ENCODE measurements at regions not wholly inside any gene's neighbourhood (a gene's known extent, or its start where the extent isn't known, plus 50 kb on each side); places are given as distances from the start of the nearest gene placed in this dataset.

- no peak for DNase-seq
- Histone ChIP-seq H3K36me3 (no peaks in the 10 kb centered on the region), H3K4me3 (no peak overlapping the region), H3K27me3 (0 out of 2 replicates have a peak, but pooled peaks cover 2% of the 10 kb centered on the region), H3K9me3 (peaks cover 6% of the 10 kb centered on the region)
Observed at GRCh38 chr10:111131168-111131799, 54.5 kb downstream of the ADRA2A start.

DNA sequence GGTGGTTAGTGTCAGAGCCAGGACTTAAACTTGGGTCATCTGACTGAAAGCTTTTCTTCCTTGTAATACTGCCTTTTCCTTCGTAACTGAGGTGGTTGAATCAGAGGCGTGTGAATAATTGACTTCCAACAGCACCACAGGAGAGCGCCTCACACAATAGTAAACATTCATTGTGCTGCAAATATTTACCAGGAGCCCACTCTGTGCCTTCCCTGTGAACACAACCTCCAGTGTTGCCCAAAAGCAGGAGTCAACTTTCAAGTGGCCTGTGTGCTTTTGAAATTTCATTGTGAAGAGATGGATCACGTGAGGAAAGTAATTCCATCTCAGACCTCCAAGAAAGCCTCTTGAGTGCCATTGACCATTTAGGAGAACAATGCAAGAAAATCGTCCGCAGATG lies 60.2 kb downstream of the ADRA2A start:
- H3K9me3 ChIP-seq, result peaks cover 6% of the 10 kb centered on the region
- H3K27me3 ChIP-seq, result 0 out of 2 replicates have a peak, but pooled peaks cover 2% of the 10 kb centered on the region
- no peak for DNase-seq
- no peak overlapping the region for H3K4me3 ChIP-seq
- no peaks in the 10 kb centered on the region for H3K36me3 ChIP-seq

DNA sequence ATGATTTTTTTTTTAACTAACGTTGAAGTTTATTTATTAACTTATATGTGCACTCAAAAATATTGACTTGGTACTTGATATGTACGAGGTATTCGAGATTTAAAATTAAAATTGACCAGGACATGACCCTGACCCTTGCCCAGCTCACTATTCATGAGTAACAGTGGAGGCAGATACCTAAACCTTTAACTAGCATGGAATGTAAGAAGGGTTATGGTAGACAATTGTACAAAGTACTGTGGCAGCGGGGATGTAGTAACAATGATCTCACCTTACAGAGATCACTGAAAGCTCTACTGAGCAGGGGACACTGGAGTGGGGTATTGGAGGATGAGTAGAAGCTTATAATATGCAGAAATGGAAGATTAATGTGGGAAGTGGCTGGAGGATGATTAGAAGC lies 60.8 kb downstream of the ADRA2A start:
- peaks cover 6% of the 10 kb centered on the region for H3K9me3 ChIP-seq
- H3K27me3 ChIP-seq, result 0 out of 2 replicates have a peak, but pooled peaks cover 2% of the 10 kb centered on the region
- DNase-seq, result no peak

DNA sequence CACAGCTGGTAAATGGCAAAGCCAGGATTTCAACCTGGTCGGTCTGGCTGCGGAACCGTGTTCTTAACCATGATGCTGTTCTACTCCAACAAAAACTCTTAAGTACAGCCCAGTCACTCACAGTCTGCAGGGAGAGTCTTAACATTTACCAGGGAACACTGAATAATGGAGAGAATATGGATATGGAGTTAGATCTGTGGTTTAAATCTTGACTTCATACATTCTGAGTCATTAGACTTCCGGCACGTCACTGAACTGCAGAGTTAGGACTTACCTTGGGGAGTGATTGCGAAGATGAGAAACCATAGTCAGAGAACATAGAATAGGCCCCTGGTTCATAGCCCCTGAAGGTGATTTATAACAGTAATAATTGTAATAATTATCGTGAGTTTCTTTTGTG lies 61.7 kb downstream of the ADRA2A start:
- Histone ChIP-seq H3K4me3 (no peak overlapping the region), H3K36me3 (no peaks in the 10 kb centered on the region), H3K27me3 (no peaks in the 10 kb centered on the region), H3K9me3 (peaks cover 6% of the 10 kb centered on the region)
- no peak for DNase-seq

More for the DNA sequence above, 60.8 kb downstream of the ADRA2A start:
- H3K36me3 ChIP-seq, result no peaks in the 10 kb centered on the region
- no peak overlapping the region for H3K4me3 ChIP-seq

DNA sequence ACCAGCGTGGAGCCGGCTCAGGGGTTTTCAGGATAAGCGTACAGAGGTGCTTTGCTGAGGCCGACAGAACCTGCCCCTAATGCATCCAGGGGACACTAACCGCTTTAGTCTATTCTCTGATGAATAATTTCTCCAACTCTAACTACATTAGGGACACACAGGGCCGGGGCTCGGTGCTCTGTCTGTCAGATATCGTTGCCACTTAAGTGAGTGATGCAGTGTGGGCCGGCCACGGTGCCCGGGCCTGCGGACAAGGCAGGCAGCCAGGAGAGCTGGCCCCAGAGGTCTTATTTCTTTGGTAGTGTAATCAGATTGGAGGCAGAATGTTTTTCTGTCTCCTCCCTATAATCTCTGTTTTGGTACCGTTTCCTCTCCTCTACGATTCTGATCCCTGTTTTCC lies 62.7 kb downstream of the ADRA2A start:
- Histone ChIP-seq H3K4me3 (no peak overlapping the region), H3K36me3 (no peaks in the 10 kb centered on the region), H3K9me3 (peaks cover 6% of the 10 kb centered on the region), H3K27me3 (no peaks in the 10 kb centered on the region)
- no peak for DNase-seq

DNA sequence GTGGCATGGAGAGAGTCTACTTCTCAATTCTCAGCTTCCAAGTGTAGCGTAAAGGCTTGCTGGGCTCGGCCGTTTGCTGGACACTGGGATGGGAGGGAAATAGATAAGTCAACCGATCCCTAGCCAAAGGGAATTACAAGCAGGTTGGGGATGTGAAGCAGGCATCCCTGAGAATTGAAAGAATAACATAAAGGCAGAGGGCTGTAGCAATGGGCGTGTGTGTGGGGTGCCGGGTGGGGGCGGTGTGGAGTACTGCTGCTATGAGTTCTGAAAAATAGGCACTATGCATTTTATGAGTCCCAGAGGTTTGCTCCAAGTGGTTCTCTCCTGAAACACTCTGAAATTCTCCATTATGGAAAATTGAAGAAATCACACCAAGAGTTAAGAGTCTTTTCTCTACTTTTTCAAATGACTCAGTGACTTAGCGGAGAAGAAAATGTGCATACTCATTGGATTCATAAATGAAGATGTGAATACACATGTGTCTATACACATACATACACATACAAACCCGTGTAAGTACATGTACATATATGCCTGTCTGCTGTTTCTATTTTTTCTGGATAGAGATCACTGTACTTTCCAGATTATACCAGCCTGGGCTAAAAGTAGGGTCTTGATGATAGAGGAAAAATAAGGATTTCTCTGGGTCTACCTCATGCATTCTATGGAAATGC lies 65.4 kb downstream of the ADRA2A start:
- no peaks in the 10 kb centered on the region for H3K9me3 ChIP-seq
- no peaks in the 10 kb centered on the region for H3K36me3 ChIP-seq
- DNase-seq, result no peak
- no peaks in the 10 kb centered on the region for H3K27me3 ChIP-seq
- no peak overlapping the region for H3K4me3 ChIP-seq

DNA sequence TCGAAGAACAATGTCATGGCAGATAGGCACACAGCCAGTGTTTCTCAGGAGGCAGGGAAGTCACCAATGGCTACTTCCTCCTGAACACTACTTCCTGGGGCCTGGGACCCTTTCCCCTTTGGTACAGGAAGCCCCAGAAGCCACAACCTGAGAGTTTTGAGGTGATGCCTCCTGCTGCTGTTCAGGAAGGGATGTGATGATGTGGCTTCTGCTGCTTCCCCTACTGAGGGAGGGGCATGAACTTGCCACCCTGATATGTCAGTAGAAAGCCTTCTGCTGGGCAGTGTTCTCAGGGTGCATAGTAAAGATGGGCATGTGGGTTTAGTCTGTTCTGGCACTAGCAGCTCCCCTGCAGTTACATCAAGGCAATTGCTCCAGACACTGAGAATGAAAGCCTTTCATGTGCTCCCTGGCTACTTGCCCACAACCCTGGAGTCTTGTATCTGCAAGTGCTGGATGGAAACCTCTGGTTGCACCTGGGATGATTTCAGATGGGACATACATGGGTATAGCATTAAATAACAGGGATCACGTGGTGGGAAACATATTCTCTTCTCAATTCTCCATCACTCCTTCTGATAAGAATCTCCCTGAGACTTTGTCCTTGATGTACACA lies 69.3 kb downstream of the ADRA2A start:
- no peaks in the 10 kb centered on the region for H3K9me3 ChIP-seq
- DNase-seq, result no peak
- H3K4me3 ChIP-seq, result no peak overlapping the region
- H3K36me3 ChIP-seq, result no peaks in the 10 kb centered on the region
- H3K27me3 ChIP-seq, result no peaks in the 10 kb centered on the region

DNA sequence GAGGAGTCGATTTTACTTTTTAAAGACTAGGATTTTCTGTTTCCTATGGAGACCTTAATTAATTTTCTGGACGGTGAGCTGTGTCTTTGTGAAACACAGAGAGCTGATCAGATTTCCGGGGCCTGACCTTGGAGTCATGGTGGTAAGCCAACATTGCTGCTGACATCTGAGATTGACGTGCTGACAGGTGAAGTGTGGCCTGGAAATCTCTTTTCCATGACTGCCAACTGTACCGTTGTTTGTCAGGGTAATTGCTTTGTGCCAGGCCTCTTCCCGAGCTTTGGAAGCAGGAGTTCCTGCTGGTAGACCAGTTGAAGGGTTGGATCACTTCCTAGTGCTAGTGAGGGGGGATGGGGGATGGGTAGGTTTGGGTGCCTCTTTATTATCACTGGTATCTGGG lies 71.2 kb downstream of the ADRA2A start:
- Histone ChIP-seq H3K9me3 (no peaks in the 10 kb centered on the region), H3K36me3 (no peaks in the 10 kb centered on the region), H3K4me3 (no peak overlapping the region), H3K27me3 (no peaks in the 10 kb centered on the region)
- DNase-seq, result no peak

DNA sequence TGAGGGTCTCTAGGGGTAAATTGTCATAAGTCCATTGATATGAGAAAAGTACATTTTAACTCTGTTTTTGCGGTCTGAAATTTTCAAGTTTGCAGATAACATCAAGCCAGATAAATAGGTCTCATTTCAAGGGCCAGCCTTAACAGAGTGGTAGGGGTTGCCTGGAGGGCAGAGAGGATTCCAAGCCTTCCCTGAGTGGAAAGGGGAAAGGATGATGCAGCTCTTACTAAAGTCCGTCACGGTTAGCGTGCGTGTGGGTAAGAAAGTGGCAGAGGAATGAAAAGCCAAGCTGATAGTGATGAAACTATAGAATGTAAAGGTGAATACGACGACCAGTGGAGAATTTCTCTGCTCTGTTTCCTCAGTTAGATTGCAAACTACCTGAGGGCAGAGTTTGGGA lies 71.6 kb downstream of the ADRA2A start:
- Histone ChIP-seq H3K27me3 (no peaks in the 10 kb centered on the region), H3K36me3 (no peaks in the 10 kb centered on the region), H3K4me3 (no peak overlapping the region), H3K9me3 (no peaks in the 10 kb centered on the region)
- DNase-seq, result no peak

GRCh38 chr10:111150691-111151090 lies 73.9 kb downstream of the ADRA2A start:
- Histone ChIP-seq H3K27me3 (no peaks in the 10 kb centered on the region), H3K36me3 (no peaks in the 10 kb centered on the region), H3K4me3 (no peak overlapping the region), H3K9me3 (no peaks in the 10 kb centered on the region)
- no peak for DNase-seq

GRCh38 chr10:111151595-111152307 lies 74.9 kb downstream of the ADRA2A start:
- Histone ChIP-seq H3K27me3 (no peaks in the 10 kb centered on the region), H3K36me3 (no peaks in the 10 kb centered on the region), H3K9me3 (no peaks in the 10 kb centered on the region), H3K4me3 (no peak overlapping the region)
- no peak for DNase-seq

DNA sequence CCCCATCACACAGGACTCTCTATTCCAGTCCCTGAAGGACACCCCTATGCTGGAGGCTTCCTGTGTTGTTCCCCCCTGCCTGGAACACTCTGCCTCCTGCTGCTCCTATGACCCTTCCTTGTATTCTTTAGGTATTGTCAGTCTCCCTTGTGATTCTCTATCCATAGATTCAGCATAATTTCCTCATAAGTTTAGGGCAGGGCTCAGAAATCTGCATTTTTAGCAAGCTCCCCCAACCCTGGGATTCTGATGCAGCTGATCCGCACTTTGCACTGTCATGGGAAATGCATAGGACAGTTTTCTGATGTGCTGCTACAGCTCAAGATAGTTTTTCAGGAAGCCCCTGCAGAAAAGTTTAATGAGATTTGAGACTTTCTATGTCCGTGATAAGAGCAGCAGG lies 79.9 kb downstream of the ADRA2A start:
- DNase-seq, result no peak
- Histone ChIP-seq H3K4me3 (no peak overlapping the region), H3K9me3 (no peaks in the 10 kb centered on the region), H3K27me3 (0 out of 2 replicates have a peak, but pooled peaks cover 7% of the 10 kb centered on the region), H3K36me3 (no peaks in the 10 kb centered on the region)

DNA sequence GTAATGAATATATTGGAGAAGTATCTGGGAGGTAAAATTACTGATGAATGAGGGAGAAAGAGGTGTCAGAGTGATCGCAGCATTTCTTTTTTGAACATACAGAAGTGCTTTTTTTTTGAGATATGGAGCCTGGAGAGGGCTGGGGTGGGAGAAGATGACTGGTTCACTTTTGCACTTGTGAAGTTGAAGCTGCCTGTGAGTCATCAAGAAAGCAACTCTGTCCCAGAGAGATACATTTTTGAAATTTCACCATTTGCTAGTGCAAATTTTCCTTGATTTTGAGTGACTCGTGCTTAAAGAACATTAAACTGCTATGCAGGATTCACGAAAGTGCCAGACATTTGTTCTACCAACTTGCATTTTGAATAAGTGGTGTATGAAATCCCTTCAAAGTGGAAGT lies 81.8 kb downstream of the ADRA2A start:
- Histone ChIP-seq H3K27me3 (0 out of 2 replicates have a peak, but pooled peaks cover 7% of the 10 kb centered on the region), H3K36me3 (no peaks in the 10 kb centered on the region), H3K9me3 (no peaks in the 10 kb centered on the region), H3K4me3 (no peak overlapping the region)
- no peak for DNase-seq

DNA sequence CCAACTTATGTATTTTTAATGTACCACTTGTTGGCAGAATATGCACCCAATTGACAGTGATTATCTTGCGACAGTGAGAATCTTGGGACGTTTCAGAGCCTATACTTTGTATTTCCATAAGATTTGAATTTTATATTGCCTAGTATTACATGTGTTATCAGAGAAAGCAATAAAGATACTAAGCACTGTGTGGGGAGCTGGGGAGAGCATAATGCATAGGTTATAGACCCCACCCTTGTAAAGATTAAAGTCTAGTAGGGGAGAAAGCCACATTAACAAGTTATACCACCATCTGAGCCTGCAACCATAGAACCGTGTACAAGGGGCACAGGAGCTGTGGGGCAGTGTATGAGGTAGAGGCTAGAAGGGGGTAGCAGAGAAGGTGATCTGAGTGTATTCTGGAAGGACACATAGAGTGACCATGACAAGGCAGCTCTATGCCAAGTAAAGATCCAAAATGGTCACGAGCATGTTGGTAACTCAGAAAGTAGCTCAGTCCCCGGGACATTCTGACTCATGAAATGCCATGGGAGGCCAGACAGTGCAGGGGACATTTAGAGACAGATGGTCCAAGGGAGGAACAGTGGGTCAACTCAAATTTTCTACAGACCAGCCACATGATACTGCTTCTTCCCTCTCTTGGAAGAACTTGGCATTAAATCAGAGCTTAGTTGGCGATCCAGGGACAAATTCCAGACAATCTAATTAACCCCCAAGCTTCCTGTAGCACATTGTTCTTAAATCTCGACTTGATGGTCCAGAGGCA lies 84.5 kb downstream of the ADRA2A start:
- Histone ChIP-seq H3K36me3 (no peaks in the 10 kb centered on the region), H3K9me3 (no peaks in the 10 kb centered on the region), H3K27me3 (0 out of 2 replicates have a peak, but pooled peaks cover 7% of the 10 kb centered on the region), H3K4me3 (no peak overlapping the region)
- DNase-seq, result no peak

DNA sequence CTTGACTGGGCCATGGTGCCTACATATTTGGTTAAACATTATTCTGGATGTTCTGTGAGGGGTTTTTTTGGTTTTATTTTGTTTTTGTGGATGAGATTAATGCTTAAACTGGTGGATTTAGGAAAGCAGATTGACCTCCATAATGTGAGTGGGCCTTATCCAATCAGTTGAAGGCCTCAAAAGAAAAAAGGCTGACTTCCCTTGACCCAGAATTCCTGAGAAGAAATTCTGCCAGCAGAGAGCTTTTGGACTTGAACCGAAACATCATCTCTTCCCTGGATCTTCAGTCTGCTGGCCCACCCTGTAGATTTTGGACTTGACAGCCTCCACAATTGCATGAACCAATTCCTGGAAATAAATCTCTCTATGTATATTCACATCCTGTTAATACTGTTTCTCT lies 94.4 kb downstream of the ADRA2A start:
- Histone ChIP-seq H3K27me3 (no peaks in the 10 kb centered on the region), H3K4me3 (no peak overlapping the region), H3K36me3 (no peaks in the 10 kb centered on the region), H3K9me3 (no peaks in the 10 kb centered on the region)
- no peak for DNase-seq

GRCh38 chr10:111175787-111176186 lies 99.0 kb downstream of the ADRA2A start:
- no peaks in the 10 kb centered on the region for H3K36me3 ChIP-seq
- DNase-seq, result no peak
- H3K27me3 ChIP-seq, result no peaks in the 10 kb centered on the region
- H3K4me3 ChIP-seq, result no peak overlapping the region
- H3K9me3 ChIP-seq, result no peaks in the 10 kb centered on the region

DNA sequence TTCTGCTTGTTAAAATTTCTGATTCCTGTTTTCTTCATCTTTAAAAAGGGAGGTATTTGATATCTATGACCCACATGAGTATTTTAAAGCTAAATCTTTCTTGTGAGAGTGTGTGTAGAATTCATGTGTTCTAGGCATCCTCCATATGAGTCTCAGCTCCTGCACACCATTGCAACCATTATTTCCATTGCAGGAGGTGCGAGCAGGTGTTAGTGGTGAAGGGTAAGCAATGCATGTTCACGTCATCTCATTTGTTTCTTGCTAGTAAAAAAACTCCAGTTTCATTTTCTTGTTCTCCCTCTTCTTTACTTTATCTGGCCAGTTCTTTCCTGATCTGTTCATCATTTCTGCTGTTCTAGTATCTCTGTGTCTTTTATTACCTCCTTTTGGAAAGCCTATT lies 100.5 kb downstream of the ADRA2A start:
- DNase-seq, result no peak
- Histone ChIP-seq H3K36me3 (no peaks in the 10 kb centered on the region), H3K4me3 (no peak overlapping the region), H3K27me3 (no peaks in the 10 kb centered on the region), H3K9me3 (no peaks in the 10 kb centered on the region)
